OCI-LY1 (cell line): ENCODE measurements at regions not wholly inside any gene's neighbourhood (a gene's known extent, or its start where the extent isn't known, plus 50 kb on each side); places are given as distances from the start of the nearest gene placed in this dataset.

ENCODE experiments used
- H2AFZ ChIP-seq: fragments of 200-600 bp; sonication (generic), shearing (Covaris generic); 2 replicates; pipeline ENCODE4 v1.6.0; 2014; ENCODE audit warnings: antibody characterized with exemption, mild to moderate bottlenecking, low read length
- H3F3A ChIP-seq: fragments of 200-600 bp; sonication (generic), shearing (Covaris generic); 2 replicates; pipeline ENCODE4 v1.6.0; 2014; ENCODE audit warnings: mild to moderate bottlenecking, antibody characterized with exemption, low read length, moderate library complexity; ENCODE audit not compliant: insufficient read depth
- H3K27ac ChIP-seq: fragments of 200-600 bp; sonication (generic); 2 replicates; pipeline ENCODE4 v1.5.1; 2014; ENCODE audit warnings: low read length, mixed run types, mild to moderate bottlenecking, low read depth; ENCODE audit not compliant: poor library complexity, severe bottlenecking
- H3K27me3 ChIP-seq: fragments of 200-600 bp; sonication (generic); 2 replicates; pipeline ENCODE4 v1.6.0; 2014; ENCODE audit warnings: antibody characterized with exemption, mild to moderate bottlenecking, low read length, moderate library complexity; ENCODE audit not compliant: insufficient read depth
- H3K36me3 ChIP-seq: fragments of 200-600 bp; sonication (generic); 2 replicates; pipeline ENCODE4 v1.6.1; 2014; ENCODE audit warnings: mild to moderate bottlenecking, antibody characterized with exemption, low read length, moderate library complexity, mixed read lengths; ENCODE audit not compliant: insufficient read depth
- H3K4me1 ChIP-seq: fragments of 200-600 bp; sonication (generic); 2 replicates; pipeline ENCODE4 v1.5.1; 2014; ENCODE audit warnings: mild to moderate bottlenecking, low read length, moderate library complexity; ENCODE audit not compliant: insufficient read depth, severe bottlenecking
- H3K4me2 ChIP-seq: fragments of 200-600 bp; sonication (generic), shearing (Covaris generic); 2 replicates; pipeline ENCODE4 v1.6.1; 2014; ENCODE audit warnings: low read length
- H3K4me3 ChIP-seq: fragments of 200-600 bp; sonication (generic); 2 replicates; pipeline ENCODE4 v1.5.1; 2014; ENCODE audit warnings: low read length, low read depth, mild to moderate bottlenecking, mixed read lengths; ENCODE audit not compliant: poor library complexity, severe bottlenecking
- H3K79me2 ChIP-seq: fragments of 200-600 bp; shearing (Covaris generic); 2 replicates; pipeline ENCODE4 v1.6.1; 2016; ENCODE audit warnings: mixed run types, low read length, mixed read lengths; ENCODE audit not compliant: insufficient read depth
- H3K9ac ChIP-seq: fragments of 200-600 bp; sonication (generic), shearing (Covaris generic); 2 replicates; pipeline ENCODE4 v1.6.1; 2014; ENCODE audit warnings: mild to moderate bottlenecking, low read length, mixed read lengths
- H3K9me2 ChIP-seq: fragments of 200-600 bp; sonication (generic), shearing (Covaris generic); 2 replicates; pipeline ENCODE4 v1.6.1; 2014; ENCODE audit warnings: low read depth, mild to moderate bottlenecking, low read length, mixed read lengths
- H3K9me3 ChIP-seq: fragments of 200-600 bp; shearing (Covaris generic); 2 replicates; pipeline ENCODE4 v1.6.1; 2014; ENCODE audit warnings: low read length, mixed read lengths
- H4K20me1 ChIP-seq: fragments of 200-600 bp; sonication (generic), shearing (Covaris generic); 2 replicates; pipeline ENCODE4 v1.6.0; 2016; ENCODE audit warnings: mild to moderate bottlenecking, low read length; ENCODE audit not compliant: insufficient read depth
- CTCF ChIP-seq: fragments of 200-600 bp; sonication (generic), shearing (Covaris generic); IDR thresholded peaks from 2 replicates; pipeline ENCODE4 v1.5.1; 2017; ENCODE audit warnings: mild to moderate bottlenecking, antibody characterized with exemption, low read length, moderate library complexity, mixed read lengths
- EZH2 ChIP-seq: fragments of 200-600 bp; sonication (generic), shearing (Covaris generic); IDR thresholded peaks from 2 replicates; pipeline ENCODE4 v1.8.0; 2017; ENCODE audit warnings: borderline replicate concordance, mixed run types, mild to moderate bottlenecking, antibody characterized with exemption, low read length, moderate library complexity, mixed read lengths

- no peak overlapping the region for H2AFZ ChIP-seq
- H3K4me3 ChIP-seq: no peak overlapping the region
- no peaks in the 10 kb centered on the region for H3K36me3 ChIP-seq
- H3K4me1 ChIP-seq: no peaks in the 10 kb centered on the region
- no peak overlapping the region for H3K27ac ChIP-seq
- no peaks in the 10 kb centered on the region for H3F3A ChIP-seq
- H3K9me3 ChIP-seq: no peaks in the 10 kb centered on the region
- no peaks in the 10 kb centered on the region for H3K9me2 ChIP-seq
- TF ChIP-seq CTCF (no peak), EZH2 (no peak)
- no peak overlapping the region for H3K9ac ChIP-seq
- no peaks in the 10 kb centered on the region for H3K79me2 ChIP-seq
- H3K27me3 ChIP-seq: no peaks in the 10 kb centered on the region
- H4K20me1 ChIP-seq: no peaks in the 10 kb centered on the region
- no peak overlapping the region for H3K4me2 ChIP-seq
Observed at GRCh38 chr13:31873145-31873544, 133.8 kb downstream of the RXFP2 start.

- Histone ChIP-seq H3K4me2 (no peak overlapping the region), H3K4me3 (no peak overlapping the region), H2AFZ (no peak overlapping the region), H3K27ac (no peak overlapping the region), H3K36me3 (no peaks in the 10 kb centered on the region), H3K79me2 (no peaks in the 10 kb centered on the region), H3K9me3 (no peaks in the 10 kb centered on the region), H4K20me1 (no peaks in the 10 kb centered on the region), H3F3A (no peaks in the 10 kb centered on the region), H3K27me3 (no peaks in the 10 kb centered on the region), H3K4me1 (no peaks in the 10 kb centered on the region), H3K9me2 (no peaks in the 10 kb centered on the region), H3K9ac (no peak overlapping the region)
- TF ChIP-seq CTCF (no peak), EZH2 (no peak)
Observed at GRCh38 chr13:31875134-31875533, 135.8 kb downstream of the RXFP2 start.

- H3K9ac ChIP-seq: no peak overlapping the region
- no peak for TF ChIP-seq CTCF
- no peak for TF ChIP-seq EZH2
- H3K4me3 ChIP-seq: no peak overlapping the region
- no peak overlapping the region for H3K4me2 ChIP-seq
- H2AFZ ChIP-seq: no peak overlapping the region
- no peaks in the 10 kb centered on the region for H4K20me1 ChIP-seq
- H3K27me3 ChIP-seq: no peaks in the 10 kb centered on the region
- no peaks in the 10 kb centered on the region for H3K9me2 ChIP-seq
- no peaks in the 10 kb centered on the region for H3K79me2 ChIP-seq
- H3F3A ChIP-seq: no peaks in the 10 kb centered on the region
- H3K27ac ChIP-seq: no peak overlapping the region
- H3K36me3 ChIP-seq: no peaks in the 10 kb centered on the region
- H3K4me1 ChIP-seq: no peaks in the 10 kb centered on the region
- H3K9me3 ChIP-seq: no peaks in the 10 kb centered on the region
Observed at GRCh38 chr13:31878052-31878451, 138.7 kb downstream of the RXFP2 start.
